HG03064 (cell line): ENCODE measurements at regions not wholly inside any gene's neighbourhood (a gene's known extent, or its start where the extent isn't known, plus 50 kb on each side); places are given as distances from the start of the nearest gene placed in this dataset.
"Not testable (repeated sequence)": the region's sequence is repeated elsewhere in the genome, so short reads cannot be mapped to it uniquely, and the experiment has no call there.

Experiments used
- ATAC-seq: cut with Tn5 transposase; IDR thresholded peaks from one replicate; pipeline ENCODE4 v1.9.1; 2021; ENCODE audit warnings: low read depth; ENCODE audit not compliant: unreplicated experiment

GRCh38 chr2:34545486-34546136, 946.5 kb upstream of the FAM98A start:
- ATAC-seq, result no peak

GRCh38 chr2:34534761-34535160, 935.7 kb upstream of the FAM98A start:
- ATAC-seq, result no peak

GRCh38 chr2:34534341-34534740, 935.2 kb upstream of the FAM98A start:
- ATAC-seq, result no peak

- no peak for ATAC-seq
Observed at GRCh38 chr2:34533585-34534183, 934.6 kb upstream of the FAM98A start.

DNA sequence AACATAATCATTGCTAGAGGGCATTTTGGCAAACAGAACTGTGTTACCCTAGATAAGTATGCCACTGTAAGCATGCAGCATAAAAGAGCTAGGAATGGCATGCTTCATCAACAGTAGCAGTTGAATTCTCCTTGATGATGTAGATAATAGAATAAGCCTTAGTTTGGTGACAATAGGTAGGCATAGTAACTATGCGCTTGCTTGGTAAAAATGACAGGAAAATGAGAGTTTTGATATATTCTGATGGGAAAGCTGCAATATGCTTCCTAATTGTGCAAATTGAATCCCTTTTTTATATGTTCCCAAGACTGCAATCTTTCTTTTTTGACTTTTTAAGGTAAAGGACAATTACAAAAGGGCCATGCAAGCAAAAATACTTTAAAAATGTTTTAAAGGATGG, 930.9 kb upstream of the FAM98A start:
- ATAC-seq, result no peak

- ATAC-seq, result no peak
Observed at GRCh38 chr2:34523958-34524514, 924.9 kb upstream of the FAM98A start.

DNA sequence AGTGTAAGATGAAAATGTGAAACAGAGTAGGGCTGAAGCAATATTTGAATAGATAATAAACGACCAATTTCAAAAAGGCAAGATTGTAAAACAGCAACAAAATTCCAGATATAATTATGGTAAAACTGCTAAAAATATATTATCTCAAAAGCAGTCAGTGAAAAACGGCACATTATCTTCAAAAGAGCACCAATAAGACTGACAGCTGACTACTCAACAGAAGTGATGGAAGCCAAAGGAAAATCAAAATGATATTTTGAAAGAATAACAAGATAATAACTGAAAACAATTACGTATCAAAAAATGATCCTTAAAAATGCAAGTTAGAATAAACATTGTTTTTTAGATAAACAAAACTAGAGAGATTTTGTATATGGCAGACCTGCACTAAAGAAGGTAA, 920.6 kb upstream of the FAM98A start:
- no peak for ATAC-seq

DNA sequence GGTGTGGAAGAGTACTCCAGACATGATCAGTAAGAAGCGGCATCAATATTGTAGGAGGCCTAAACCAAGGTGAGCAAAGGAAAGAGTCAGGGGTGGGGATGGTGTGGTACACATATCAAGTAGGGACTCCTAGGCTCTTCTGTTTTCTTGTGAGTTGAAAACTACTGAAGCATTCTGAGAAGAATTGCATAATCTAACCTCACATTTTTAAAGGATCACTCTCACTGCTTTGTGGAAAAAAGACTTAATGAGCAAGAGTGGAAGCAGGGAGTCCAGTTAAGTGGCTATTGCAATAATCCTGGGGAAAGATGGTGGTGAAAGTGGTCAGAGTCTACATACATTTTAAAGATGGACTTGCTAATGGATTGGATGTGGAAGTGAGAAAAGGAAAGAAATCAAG, 899.5 kb upstream of the FAM98A start:
- ATAC-seq, result no peak

DNA sequence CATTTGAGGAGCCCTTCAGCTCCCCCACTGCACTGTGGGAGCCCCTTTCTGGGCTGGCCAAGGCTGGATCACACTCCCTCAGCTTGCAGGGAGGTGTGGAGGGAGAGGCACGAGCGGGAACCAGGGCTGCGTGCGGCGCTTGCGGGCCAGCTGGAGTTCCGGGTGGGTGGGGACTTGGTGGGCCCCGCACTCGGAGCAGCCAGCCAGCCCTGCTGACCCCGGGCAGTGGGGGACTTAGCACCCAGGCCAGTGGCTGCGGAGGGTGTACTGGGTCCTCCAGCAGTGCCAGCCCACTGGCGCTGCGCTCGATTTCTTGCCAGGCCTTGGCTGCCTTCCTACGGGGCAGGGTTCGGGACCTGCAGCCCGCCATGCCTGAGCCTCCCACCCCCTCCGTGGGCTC, 895.1 kb upstream of the FAM98A start:
- ATAC-seq, result not testable (repeated sequence)

- no peak for ATAC-seq
Observed at GRCh38 chr2:34492561-34493455, 893.7 kb upstream of the FAM98A start.

GRCh38 chr2:34486965-34487364, 887.9 kb upstream of the FAM98A start:
- ATAC-seq, result no peak

GRCh38 chr2:34481542-34481941, 882.4 kb upstream of the FAM98A start:
- ATAC-seq, result no peak

- no peak for ATAC-seq
Observed at GRCh38 chr2:34480366-34480765, 881.3 kb upstream of the FAM98A start.

DNA sequence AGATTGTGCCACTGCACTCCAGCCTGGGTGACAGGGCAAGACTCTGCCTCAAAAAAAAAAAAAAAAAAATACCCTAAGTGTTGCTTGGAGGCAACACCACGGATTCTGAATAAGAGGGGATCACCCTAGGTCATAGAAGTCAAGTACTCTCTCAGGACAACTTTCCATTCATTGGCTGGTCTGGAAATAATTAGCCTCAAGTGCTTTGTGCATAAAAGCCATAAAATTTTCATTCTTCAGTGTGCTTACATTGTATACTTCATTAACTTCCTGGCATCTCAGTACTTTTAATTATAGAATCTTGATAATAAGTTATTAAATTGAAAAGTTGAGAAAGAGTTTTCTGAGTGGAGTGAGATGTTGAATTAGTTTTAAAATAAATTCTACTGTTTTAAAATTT, 876.1 kb upstream of the FAM98A start:
- no peak for ATAC-seq

GRCh38 chr2:34474646-34475045, 875.5 kb upstream of the FAM98A start:
- no peak for ATAC-seq

DNA sequence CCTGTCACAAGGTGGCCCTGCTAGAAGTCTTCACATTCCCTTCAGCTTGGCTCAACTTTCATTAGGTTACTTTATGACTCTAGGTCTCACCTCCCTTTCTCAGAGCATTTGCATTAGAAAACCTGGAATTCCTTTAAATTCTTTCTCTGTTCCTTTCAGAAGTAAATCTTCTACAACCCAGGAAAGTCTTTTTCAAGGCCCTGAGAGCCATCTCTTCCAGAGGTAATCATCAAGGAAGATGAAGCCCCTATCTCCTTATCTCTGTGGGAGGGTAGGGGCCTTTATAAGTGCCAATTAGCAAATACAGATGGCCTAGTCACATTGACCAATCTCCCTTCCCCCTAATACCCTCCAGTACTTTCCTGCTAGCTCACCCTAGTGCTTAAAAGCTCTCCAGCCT, 848.0 kb upstream of the FAM98A start:
- ATAC-seq, result no peak

GRCh38 chr2:34423301-34423700, 824.2 kb upstream of the FAM98A start:
- no peak for ATAC-seq

DNA sequence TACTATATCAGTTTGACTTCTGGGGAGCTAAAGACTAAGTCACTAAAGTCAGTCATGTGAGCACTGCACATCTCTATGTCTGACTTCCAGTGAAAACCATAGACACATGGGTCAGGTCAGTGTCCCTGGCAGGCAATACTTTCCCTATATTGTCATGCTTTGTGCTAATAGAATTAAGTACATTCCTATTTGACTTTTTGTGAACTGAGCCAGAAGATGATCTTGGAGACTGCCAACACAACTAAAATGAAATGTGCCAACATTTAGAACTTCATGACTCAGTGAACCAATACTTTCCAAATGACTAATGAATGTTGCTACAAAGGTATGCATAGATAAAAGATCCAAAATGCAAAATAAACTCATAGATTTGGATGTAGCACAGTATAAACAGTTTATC, 820.8 kb upstream of the FAM98A start:
- no peak for ATAC-seq

DNA sequence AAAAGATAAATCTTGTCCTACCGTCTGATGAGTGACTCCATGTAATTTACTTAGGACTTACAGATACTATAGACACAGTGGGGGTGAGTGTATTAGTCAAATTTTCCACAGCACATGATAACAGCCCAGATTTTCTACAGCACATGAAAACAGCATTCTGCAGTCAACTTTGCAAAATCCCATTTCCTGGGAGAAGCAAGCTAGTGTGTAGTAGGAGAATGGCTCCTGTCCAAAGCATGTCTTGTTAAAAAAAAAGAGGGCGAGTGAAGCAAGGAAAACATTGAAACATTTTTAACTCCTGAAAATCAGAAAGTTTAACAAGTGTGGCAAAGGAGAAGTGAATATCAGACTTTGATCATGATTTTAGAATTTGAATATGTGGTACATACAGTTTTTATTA, 817.8 kb upstream of the FAM98A start:
- no peak for ATAC-seq

DNA sequence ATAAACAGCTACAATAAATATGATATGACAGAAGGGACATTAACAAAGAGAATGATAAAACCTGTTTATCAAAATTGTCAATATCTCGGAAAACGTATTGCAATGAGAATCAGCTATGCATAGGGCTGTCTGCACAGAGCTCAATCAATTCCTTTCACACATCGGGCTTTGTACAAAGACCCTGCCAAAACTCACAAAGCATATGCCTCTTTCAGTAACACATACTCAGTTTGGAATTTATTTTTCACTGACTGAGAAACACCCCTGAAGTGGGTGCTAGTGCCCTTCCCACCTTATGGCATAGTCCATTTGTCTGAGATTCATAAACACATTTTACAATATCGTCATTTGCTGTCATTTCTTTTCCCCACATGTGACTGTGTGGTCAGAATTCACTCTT, 815.8 kb upstream of the FAM98A start:
- no peak for ATAC-seq

- no peak for ATAC-seq
Observed at GRCh38 chr2:34408100-34408499, 809.0 kb upstream of the FAM98A start.
